ENCODE measurements at regions not wholly inside any gene's neighbourhood (a gene's known extent, or its start where the extent isn't known, plus 50 kb on each side); places are given as distances from the start of the nearest gene placed in this dataset.

- TF ChIP-seq CTCF (IDR thresholded peaks at IDR 0.05), result no peak
- no peak for TF ChIP-seq POLR2AphosphoS5 (IDR thresholded peaks at IDR 0.05)
Observed at GRCh38 chr6:139514819-139515218, 140.4 kb upstream of the CITED2 start.
